ENCODE measurements at regions not wholly inside any gene's neighbourhood (a gene's known extent, or its start where the extent isn't known, plus 50 kb on each side); places are given as distances from the start of the nearest gene placed in this dataset.

DNA sequence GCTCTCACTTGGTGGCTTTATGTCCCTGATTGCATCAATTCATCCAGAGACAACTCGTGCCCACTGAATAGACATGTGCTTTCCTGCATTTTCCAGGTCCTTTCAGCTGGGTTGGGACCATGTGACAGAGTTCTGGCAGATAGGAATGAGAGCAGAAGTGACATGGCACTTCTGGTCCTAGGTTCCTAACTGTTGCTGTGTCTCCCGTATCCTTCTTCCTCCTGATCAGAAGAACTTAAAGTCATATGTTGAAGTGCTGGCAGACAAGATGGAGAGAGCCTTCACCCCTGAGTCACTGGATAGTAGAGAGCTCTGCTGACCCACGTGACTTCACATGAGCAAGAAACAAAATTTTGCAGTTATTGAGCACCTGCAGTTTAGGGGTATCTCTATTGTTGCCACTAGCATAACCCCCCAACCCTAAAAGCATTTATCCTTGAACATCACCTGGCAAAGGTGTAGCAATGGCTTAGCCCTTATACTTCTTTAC is 80.0 kb downstream of the NREP start:
- Mint-ChIP-seq H3K9me3 (no peaks in the 10 kb centered on the region), H3K4me3 (no peak overlapping the region), H3K27ac (no peak overlapping the region), H3K27me3 (ENCODE audit: low read depth, poor library complexity) (peaks cover 6% of the 10 kb centered on the region), H3K36me3 (ENCODE audit: low read depth) (no peaks in the 10 kb centered on the region), H3K4me1 (peaks cover 11% of the 10 kb centered on the region)
- TF ChIP-seq, protein P1, sequence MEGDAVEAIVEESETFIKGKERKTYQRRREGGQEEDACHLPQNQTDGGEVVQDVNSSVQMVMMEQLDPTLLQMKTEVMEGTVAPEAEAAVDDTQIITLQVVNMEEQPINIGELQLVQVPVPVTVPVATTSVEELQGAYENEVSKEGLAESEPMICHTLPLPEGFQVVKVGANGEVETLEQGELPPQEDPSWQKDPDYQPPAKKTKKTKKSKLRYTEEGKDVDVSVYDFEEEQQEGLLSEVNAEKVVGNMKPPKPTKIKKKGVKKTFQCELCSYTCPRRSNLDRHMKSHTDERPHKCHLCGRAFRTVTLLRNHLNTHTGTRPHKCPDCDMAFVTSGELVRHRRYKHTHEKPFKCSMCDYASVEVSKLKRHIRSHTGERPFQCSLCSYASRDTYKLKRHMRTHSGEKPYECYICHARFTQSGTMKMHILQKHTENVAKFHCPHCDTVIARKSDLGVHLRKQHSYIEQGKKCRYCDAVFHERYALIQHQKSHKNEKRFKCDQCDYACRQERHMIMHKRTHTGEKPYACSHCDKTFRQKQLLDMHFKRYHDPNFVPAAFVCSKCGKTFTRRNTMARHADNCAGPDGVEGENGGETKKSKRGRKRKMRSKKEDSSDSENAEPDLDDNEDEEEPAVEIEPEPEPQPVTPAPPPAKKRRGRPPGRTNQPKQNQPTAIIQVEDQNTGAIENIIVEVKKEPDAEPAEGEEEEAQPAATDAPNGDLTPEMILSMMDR (IDR thresholded peaks at IDR 0.05): no peak
- DNase-seq: no peak

DNA sequence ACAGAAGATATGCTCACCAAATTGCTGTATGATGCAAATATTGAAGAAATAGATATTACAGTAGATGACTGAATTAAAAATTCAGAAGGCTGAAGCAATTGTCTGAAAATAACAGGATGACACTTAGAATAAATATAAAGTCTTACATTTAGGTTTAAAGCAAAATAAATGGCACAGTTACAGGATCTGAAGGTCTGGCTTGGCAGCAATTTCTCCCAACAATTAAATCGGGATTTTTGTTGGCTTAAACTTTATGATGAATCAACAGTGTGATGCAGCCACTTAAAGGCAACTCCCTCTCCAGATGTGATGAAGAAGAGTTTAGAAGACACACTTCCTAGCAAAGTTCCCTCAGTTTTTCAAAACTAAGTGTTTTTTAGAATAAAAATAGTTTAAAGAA is 80.5 kb downstream of the NREP start:
- Mint-ChIP-seq H3K4me1 (peaks cover 9% of the 10 kb centered on the region), H3K27ac (no peak overlapping the region), H3K9me3 (no peaks in the 10 kb centered on the region), H3K4me3 (no peak overlapping the region), H3K36me3 (ENCODE audit: low read depth) (no peaks in the 10 kb centered on the region), H3K27me3 (ENCODE audit: low read depth, poor library complexity) (peaks cover 6% of the 10 kb centered on the region)
- TF ChIP-seq, protein P1 (IDR thresholded peaks at IDR 0.05): no peak
- DNase-seq: no peak

DNA sequence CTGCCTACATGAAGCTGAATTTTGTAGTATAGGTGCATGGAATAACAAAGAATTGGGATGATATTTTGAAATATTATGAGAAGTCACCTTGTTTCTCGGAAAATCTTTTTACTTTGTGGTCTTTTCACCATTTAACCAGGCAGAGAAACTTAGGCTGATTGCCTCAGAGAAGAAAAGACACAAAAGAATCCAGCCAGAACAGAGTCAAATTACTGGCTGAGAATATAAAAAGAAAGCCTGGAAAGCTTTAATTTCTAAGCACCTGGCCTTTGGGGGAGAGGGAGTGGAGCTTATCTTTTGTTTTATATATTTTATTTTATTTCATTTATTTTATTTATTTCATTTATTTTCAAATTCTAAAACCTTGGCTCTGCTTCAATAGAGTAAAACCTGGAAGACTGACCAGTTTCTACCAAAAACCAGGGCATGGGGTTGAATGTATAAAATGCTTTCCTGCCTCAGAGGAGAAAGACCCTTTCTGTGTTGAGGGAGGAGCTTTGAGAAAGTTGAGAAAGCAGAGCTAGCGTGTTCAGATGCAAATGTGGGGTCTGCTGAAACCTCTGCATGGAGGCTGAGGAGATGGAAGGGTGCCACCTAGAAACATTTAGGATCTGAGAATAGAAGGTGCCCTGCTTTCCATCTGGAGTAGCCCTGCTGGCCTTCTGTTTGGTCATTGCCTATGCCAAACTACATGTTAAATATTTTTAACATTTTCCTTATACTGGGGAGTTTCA is 81.6 kb downstream of the NREP start:
- DNase-seq: no peak
- H3K36me3 Mint-ChIP-seq (ENCODE audit: low read depth): no peaks in the 10 kb centered on the region
- no peak overlapping the region for H3K27ac Mint-ChIP-seq
- H3K9me3 Mint-ChIP-seq: no peaks in the 10 kb centered on the region
- peaks cover 6% of the 10 kb centered on the region for H3K27me3 Mint-ChIP-seq (ENCODE audit: low read depth, poor library complexity)
- TF ChIP-seq, protein P1 (IDR thresholded peaks at IDR 0.05): no peak
- H3K4me3 Mint-ChIP-seq: no peak overlapping the region
- no peaks in the 10 kb centered on the region for H3K4me1 Mint-ChIP-seq

DNA sequence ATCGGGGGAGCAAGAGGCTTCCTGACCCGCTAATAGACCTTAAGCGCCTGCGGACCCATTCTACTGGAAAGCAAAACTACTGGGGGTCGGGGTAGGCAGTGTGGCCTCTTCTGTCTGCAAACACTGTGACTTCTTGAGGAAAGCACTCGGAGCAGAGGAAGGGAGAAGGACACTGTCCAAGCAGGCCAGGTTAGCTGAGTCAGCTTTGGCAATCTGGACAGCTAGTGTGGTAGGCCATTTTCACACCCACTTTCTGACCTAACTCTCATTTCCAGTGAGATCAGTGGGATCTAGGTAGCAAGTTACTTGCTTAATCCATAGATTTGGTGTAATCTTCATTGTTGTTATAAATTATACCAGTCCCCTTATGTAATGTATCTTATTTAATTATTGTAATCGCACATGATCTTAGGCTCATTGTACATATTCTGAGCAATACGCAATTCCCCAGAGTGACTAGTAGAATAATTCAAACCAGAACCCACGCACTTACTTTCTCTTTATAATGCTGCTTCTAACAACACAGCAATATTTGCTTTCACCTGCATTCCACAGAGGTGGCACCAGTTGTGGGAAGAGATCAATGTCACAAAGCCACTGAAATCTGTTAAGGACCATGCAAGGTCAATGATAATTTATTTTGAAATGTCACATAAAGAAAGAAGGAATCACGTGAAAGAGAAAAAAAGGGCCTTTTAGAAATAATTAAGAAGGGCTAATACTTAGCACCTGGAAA is 82.9 kb downstream of the NREP start:
- TF ChIP-seq, protein P1 (IDR thresholded peaks at IDR 0.05): no peak
- Mint-ChIP-seq H3K4me3 (no peak overlapping the region), H3K36me3 (ENCODE audit: low read depth) (peaks cover 4% of the 10 kb centered on the region), H3K4me1 (no peaks in the 10 kb centered on the region), H3K27ac (no peak overlapping the region), H3K9me3 (no peaks in the 10 kb centered on the region), H3K27me3 (ENCODE audit: low read depth, poor library complexity) (peaks cover 2% of the 10 kb centered on the region)
- no peak for DNase-seq

DNA sequence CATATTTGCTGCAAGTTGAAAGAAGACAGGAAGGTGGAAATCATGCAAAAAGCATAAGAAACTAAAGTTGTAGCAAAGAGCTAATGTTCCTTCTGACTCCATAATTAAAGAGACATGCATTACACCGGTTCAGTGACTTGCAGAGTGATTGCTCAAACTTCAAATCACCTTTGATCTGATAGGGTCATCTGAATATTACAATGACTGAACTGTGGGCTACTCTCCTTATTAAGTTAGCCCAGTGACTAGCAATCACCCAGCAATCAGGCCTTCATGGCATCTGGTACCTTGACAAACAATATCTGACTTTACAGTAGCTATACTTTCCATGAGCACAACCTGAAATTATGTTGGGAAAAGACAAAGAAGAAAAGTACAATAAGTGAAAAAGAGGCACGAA is 84.9 kb downstream of the NREP start:
- Mint-ChIP-seq H3K27ac (no peak overlapping the region), H3K36me3 (ENCODE audit: low read depth) (peaks cover 4% of the 10 kb centered on the region), H3K4me1 (no peaks in the 10 kb centered on the region), H3K27me3 (ENCODE audit: low read depth, poor library complexity) (peaks cover 2% of the 10 kb centered on the region), H3K9me3 (no peaks in the 10 kb centered on the region), H3K4me3 (no peak overlapping the region)
- TF ChIP-seq, protein P1 (IDR thresholded peaks at IDR 0.05): no peak
- DNase-seq: no peak

Measured in nephron progenitor cell (in vitro differentiated cells).